ENCODE measurements at regions not wholly inside any gene's neighbourhood (a gene's known extent, or its start where the extent isn't known, plus 50 kb on each side); places are given as distances from the start of the nearest gene placed in this dataset.

DNA sequence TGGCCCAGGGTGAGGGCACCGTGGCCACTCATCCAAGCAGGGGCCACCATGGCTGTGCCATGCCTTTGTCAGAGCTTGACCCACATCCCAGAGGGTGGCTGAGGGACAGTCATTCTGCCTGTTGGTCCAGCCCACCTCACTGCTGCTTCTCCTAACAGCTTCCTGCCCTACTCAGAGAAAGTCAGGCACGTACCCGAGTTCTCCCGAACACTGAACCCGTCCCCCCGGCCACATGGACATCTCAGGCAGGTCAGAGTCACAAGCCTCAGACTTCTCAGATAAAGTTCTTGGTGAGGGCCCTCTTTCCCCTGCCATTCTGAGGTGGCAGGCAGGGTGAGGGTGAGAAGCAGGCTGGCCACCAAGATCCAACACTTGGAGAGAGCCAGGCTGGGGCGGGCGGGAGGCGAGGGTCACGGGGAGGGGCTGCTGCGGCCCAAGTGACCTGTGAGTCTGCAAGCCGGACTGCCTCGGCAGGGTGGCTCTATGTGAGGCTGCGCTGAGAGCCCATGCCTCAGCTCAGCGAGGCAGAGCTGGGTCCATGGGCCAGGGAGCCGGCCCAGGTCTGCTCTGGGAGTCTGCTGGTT is 317.8 kb downstream of the TMEM121 start:
- ATAC-seq, result no peak
- H3K9me3 ChIP-seq, result no peaks in the 10 kb centered on the region
- H3K4me3 ChIP-seq, result no peak overlapping the region
- TF ChIP-seq, protein P1, sequence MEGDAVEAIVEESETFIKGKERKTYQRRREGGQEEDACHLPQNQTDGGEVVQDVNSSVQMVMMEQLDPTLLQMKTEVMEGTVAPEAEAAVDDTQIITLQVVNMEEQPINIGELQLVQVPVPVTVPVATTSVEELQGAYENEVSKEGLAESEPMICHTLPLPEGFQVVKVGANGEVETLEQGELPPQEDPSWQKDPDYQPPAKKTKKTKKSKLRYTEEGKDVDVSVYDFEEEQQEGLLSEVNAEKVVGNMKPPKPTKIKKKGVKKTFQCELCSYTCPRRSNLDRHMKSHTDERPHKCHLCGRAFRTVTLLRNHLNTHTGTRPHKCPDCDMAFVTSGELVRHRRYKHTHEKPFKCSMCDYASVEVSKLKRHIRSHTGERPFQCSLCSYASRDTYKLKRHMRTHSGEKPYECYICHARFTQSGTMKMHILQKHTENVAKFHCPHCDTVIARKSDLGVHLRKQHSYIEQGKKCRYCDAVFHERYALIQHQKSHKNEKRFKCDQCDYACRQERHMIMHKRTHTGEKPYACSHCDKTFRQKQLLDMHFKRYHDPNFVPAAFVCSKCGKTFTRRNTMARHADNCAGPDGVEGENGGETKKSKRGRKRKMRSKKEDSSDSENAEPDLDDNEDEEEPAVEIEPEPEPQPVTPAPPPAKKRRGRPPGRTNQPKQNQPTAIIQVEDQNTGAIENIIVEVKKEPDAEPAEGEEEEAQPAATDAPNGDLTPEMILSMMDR (IDR thresholded peaks at IDR 0.05), result no peak
- TF ChIP-seq POLR2A (IDR thresholded peaks at IDR 0.05), result no peak
- no peaks in the 10 kb centered on the region for H3K4me1 ChIP-seq
- WGBS, 2 donors, result 71 to 74% methylated on average over 5 to 15 of the region's 16 CpGs
- H3K36me3 ChIP-seq (replicated peaks in 1 of 2; ENCODE audit: insufficient read depth in 1 of 2, low read depth in 2 of 2), result no peaks in the 10 kb centered on the region
- intact Hi-C loops (cut with DNase I), result no loop called here
- no peak overlapping the region for H3K27ac ChIP-seq
- no peak for DNase-seq
- no peaks in the 10 kb centered on the region for H3K27me3 ChIP-seq

DNA sequence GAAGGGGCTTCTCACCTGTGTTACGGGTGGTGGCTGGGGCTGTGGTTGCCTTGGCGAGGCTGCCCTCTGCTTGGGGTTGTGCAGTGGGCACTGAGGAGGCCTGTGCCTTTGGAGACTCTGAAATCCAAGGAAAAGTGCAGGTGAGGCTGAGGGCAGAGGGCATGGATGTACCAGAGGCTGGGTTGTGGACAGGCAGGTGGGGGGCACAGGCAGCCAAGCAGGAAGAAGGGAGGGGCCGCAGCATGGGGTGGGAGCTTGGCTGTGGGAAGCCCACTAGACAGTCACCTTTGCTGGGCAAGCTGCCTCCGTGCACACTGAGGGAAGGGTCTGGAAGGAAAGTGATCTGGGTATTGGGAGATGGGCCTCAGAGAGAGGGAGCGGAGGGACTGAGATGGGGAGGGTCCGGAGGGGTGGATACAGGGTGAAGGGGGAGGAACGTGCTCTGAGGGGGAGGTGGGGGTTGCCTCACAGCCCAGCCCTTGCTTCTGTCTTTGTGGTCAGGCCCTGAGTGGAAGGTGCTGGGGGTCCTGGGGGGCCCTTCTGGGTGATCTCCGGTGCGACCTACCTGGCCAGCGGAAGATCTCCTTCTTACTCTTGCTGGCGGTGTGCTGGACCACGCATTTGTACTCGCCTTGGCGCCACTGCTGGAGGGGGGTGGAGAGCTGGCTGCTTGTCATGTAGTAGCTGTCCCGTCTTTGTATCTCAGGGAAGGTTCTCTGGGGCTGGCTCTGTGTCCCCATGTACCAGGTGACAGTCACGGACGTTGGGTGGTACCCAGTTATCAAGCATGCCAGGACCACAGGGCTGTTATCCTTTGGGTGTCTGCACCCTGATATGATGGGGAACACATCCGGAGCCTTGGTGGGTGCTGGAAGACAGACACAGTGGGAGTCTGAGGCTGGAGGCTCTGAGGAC is 318.7 kb downstream of the TMEM121 start:
- intact Hi-C loops (cut with DNase I), result no loop called here
- TF ChIP-seq, protein P1 (IDR thresholded peaks at IDR 0.05), result no peak
- no peak for TF ChIP-seq POLR2A (IDR thresholded peaks at IDR 0.05)
- Histone ChIP-seq H3K36me3 (replicated peaks in 1 of 2; ENCODE audit: insufficient read depth in 1 of 2, low read depth in 2 of 2) (no peaks in the 10 kb centered on the region), H3K27ac (no peak overlapping the region), H3K4me3 (no peak overlapping the region), H3K9me3 (no peaks in the 10 kb centered on the region), H3K27me3 (no peaks in the 10 kb centered on the region), H3K4me1 (no peaks in the 10 kb centered on the region)
- ATAC-seq (no peak), DNase-seq (peak in 1 of 4 donors; percentile 6)
- 69% methylated on average over 17 to 18 of the region's 18 CpGs for WGBS, 2 donors

DNA sequence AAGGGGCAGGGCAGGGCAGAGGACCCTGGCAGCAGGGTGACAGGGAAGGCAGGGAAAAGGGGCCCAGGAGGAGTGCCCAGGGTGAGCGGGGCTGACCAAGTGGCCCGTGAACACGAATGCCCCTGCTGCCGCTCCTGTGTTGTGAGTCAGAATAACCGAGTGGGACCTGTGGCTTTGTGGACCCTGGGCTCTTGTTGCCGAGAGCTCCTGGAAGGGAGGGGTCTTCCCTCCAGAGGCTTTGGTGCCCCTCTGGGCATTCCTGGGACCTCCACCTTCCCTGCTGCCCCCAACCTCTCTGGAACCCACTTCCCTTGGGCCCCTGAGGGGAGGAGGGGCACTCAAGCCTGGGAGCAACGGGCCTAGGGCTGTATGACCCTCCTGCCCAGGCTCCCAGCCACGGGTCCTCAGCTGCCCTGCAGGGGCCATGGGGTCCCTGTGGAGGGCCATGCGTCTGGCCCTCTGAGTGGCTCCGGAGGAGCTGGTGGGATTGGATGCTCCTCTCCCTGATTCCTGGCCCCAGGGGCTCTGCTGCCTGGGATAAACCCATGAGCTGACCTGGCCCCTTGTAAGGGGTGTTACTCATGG is 319.4 kb downstream of the TMEM121 start:
- intact Hi-C loops (cut with DNase I), result no loop called here
- Histone ChIP-seq H3K4me1 (no peaks in the 10 kb centered on the region), H3K27ac (no peak overlapping the region), H3K27me3 (no peaks in the 10 kb centered on the region), H3K9me3 (no peaks in the 10 kb centered on the region), H3K4me3 (no peak overlapping the region), H3K36me3 (replicated peaks in 1 of 2; ENCODE audit: insufficient read depth in 1 of 2, low read depth in 2 of 2) (no peaks in the 10 kb centered on the region)
- 67 to 75% methylated on average over 8 of the region's 10 CpGs for WGBS, 2 donors
- ATAC-seq (no peak), DNase-seq (no peak)
- TF ChIP-seq POLR2A (IDR thresholded peaks at IDR 0.05), result no peak
- TF ChIP-seq, protein P1 (IDR thresholded peaks at IDR 0.05), result no peak

DNA sequence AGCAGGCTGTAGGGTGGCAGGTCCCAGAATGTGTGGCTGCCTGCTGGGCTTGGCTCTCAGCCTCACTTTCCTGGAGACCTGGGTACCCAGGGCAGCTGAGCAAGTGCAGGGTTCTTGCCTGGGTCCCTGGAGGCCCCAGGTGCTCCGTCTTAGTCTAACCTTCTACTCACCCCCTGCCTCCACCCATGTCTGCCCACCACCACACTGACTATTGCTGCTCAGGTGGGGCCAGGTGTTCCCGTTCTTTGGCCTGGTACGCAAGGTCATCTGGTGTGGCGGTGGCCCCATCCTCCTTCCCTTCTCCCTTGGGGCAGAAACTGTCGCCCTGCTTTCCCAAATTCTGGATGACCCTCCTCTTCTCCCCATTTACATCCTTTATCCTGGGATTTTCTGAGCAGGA is 319.9 kb downstream of the TMEM121 start:
- H3K27me3 ChIP-seq, result no peaks in the 10 kb centered on the region
- no peak overlapping the region for H3K27ac ChIP-seq
- no peak for ATAC-seq
- H3K4me1 ChIP-seq, result no peaks in the 10 kb centered on the region
- intact Hi-C loops (cut with DNase I), result no loop called here
- H3K4me3 ChIP-seq, result no peak overlapping the region
- whole genome bisulfite sequencing, 2 donors, result 68% methylated on average over 5 of the region's 5 CpGs
- DNase-seq, result no peak
- no peaks in the 10 kb centered on the region for H3K36me3 ChIP-seq (replicated peaks in 1 of 2; ENCODE audit: insufficient read depth in 1 of 2, low read depth in 2 of 2)
- H3K9me3 ChIP-seq, result no peaks in the 10 kb centered on the region
- TF ChIP-seq, protein P1 (IDR thresholded peaks at IDR 0.05), result no peak
- no peak for TF ChIP-seq POLR2A (IDR thresholded peaks at IDR 0.05)

All from body of pancreas (tissue), 4 donors.